Astrocyte of the cerebellum (primary cell): ENCODE measurements at regions not wholly inside any gene's neighbourhood (a gene's known extent, or its start where the extent isn't known, plus 50 kb on each side); places are given as distances from the start of the nearest gene placed in this dataset.

ENCODE experiments used
- DNase-seq: peaks from one replicate; pipeline ENCODE4 v3.0.0-alpha.2; 2011; ENCODE audit warnings: low read depth
- H3K4me3 ChIP-seq: 2 replicates; pipeline ENCODE4 v1.5.1; 2011; ENCODE audit warnings: mild to moderate bottlenecking, low read depth, low read length, moderate library complexity
- in situ Hi-C: cut with HindIII; loops from 2 replicates; pipeline ENCODE4 v1.10.0; 2017; ENCODE audit warnings: low sequenced_read_pairs
- TF ChIP-seq, protein P1 (sequence below): IDR thresholded peaks from 2 replicates; pipeline ENCODE4 v1.5.1; 2012; ENCODE audit warnings: low read length, low read depth, moderate library complexity, mild to moderate bottlenecking; ENCODE audit errors: missing control alignments

DNA sequence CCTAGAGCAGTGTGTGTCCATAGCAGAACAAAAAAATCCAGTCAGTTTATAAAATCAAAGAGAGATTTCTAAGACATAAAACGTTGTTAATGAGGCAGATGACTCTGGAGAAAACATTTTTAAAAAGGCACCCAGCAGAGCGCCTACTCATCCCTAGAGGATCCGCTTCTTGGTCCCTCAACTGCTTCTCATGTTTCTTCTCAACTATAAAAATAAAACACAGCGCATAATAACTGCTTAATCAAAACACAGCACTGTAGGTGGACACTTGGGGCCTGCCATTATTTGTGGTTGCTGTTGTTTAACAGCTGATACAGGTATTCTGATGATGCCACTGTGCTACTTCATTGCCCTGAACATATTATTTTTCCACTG is 347.9 kb downstream of the FGF9 start:
- in situ Hi-C loops, result no loop called here
- no peak for DNase-seq
- TF ChIP-seq, protein P1, sequence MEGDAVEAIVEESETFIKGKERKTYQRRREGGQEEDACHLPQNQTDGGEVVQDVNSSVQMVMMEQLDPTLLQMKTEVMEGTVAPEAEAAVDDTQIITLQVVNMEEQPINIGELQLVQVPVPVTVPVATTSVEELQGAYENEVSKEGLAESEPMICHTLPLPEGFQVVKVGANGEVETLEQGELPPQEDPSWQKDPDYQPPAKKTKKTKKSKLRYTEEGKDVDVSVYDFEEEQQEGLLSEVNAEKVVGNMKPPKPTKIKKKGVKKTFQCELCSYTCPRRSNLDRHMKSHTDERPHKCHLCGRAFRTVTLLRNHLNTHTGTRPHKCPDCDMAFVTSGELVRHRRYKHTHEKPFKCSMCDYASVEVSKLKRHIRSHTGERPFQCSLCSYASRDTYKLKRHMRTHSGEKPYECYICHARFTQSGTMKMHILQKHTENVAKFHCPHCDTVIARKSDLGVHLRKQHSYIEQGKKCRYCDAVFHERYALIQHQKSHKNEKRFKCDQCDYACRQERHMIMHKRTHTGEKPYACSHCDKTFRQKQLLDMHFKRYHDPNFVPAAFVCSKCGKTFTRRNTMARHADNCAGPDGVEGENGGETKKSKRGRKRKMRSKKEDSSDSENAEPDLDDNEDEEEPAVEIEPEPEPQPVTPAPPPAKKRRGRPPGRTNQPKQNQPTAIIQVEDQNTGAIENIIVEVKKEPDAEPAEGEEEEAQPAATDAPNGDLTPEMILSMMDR, result no peak
- H3K4me3 ChIP-seq, result no peak overlapping the region

DNA sequence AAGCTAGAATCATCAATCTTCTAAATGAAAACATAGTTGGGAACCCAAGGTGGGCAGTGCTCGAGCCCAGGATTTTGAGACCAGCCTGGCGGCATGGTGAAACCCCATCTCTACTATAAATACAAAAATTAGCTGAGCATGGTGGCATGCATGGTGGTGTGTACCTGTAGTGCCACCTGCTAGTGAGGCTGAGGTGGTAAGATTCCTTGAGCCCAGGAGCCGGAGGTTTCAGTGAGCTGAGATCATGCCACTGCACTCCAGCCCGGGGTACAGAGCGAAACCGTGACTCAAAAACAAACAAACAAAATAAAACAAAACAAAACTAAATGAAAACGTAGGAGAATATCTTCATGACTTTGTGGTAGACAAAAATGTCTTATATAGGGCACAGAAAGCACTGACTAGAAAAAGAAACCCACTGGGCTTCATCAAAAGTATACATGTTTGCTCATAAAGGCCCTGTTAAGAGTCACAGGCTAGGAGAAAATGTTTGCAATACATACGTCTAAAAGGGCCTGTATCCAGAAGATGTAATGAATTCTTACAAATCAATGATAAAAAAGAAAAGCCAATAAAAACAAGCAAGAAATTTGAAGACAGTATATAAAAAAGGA is 353.6 kb downstream of the FGF9 start:
- no peak for DNase-seq
- in situ Hi-C loops, result no loop called here
- TF ChIP-seq, protein P1, result no peak
- H3K4me3 ChIP-seq, result no peak overlapping the region

DNA sequence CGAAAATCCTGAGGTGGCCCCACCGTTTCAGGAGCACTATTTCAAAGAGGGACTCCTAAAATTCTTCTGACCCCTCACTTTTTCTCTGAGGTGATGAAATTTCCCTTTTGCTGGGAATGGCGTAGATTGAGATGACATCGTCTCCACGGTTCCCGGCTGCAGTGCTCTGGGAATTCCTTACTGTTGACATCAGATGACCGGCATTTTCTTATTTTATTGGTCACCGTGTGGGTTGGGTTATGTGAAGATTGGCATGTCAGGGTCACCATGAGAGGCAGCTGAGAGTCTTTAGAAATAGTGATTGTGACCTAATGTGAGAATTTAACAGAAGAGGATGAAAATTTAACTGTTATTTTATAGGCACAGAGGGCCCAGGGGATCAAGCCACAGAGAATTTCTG is 356.7 kb downstream of the FGF9 start:
- in situ Hi-C loops, result no loop called here
- H3K4me3 ChIP-seq, result no peak overlapping the region
- TF ChIP-seq, protein P1, result no peak
- no peak for DNase-seq

DNA sequence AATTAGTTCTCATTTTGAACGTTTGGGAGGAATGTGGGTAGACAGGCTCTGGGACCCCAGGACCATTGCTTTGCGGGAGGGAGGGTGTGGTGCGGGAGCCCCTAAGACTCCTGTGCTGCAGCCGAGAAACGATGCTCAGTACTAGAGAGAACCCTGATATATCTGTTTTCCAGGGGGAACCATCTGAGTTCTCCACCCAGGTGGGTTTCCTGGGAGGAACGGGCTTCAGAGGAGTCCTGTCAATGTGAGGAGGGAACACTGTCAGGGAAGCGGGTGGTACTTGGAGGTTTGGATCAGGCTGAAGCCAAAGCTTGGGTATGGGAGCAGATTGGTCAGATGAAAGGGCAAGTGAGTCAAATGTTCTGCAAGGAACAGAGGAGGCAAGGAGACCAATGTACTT is 358.0 kb downstream of the FGF9 start:
- H3K4me3 ChIP-seq, result no peak overlapping the region
- TF ChIP-seq, protein P1, result no peak
- DNase-seq, result no peak
- in situ Hi-C loops, result no loop called here

DNA sequence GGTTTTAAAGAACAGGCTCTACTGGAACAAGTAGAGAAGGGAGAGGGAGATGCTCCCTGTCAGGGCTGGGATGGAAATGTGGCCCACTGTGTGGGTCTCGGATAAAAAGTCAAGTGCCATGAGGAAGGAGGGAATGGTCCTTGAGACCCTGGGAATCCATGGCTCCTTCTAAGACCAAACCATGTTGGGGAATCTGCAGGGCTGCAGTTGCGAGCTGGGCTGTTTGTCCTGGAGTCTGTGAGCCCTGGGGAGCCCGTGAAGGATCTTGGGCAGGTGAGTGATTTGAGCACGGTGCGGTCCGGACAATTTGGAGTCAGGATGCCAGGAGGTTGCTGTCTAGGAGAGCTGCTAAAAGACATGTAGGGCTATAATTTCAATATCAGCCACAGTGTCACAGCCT is 359.4 kb downstream of the FGF9 start:
- no peak for DNase-seq
- in situ Hi-C loops, result no loop called here
- TF ChIP-seq, protein P1, result no peak
- no peak overlapping the region for H3K4me3 ChIP-seq

DNA sequence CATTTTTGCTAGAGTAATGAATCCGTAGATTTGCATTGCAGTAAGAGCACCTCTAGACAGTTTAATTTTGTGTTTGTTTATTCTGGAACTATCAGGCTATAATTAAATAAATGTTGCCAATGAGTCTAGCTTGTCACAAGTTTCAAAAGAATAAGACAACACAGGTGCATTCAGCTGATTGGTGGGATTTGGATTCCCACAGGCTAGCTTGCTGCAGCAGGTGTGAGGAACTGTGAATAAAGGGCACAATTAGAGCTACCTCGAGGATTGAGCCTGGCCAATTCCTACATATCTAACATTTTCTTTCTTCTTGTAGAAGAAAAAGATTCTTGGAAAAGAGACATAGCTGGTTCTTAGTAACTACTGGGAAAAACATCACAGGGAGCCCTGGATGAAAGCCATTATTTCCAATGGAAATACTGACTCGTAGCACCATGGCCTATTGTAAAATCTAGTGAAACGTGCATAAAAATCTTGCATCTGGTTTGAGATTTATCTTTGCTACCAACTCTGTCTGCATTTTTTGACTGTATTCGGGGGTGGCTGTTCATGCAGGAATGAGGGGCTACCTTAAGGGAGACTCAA is 360.9 kb downstream of the FGF9 start:
- TF ChIP-seq, protein P1, result no peak
- DNase-seq, result no peak
- H3K4me3 ChIP-seq, result no peak overlapping the region
- in situ Hi-C loops, result no loop called here

DNA sequence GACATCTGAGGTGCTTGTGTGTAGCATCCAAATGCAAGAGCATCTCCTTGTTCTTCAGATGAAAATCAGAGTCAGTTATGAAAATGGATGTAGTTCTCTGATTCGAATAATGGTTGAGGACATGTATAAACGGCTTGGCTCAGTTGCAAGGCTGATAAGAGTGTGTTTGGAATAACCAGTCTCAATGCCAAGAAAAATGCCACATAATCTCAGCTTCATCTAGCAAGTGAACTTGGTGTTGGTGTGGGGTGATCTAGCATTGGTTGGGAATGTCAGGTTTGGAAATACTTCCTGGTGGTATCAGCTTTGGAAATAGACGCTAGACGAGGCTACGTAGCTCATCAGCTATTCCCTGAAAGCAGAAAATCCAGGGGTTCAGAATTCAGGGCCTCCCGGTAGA is 362.0 kb downstream of the FGF9 start:
- in situ Hi-C loops, result no loop called here
- DNase-seq, result no peak
- TF ChIP-seq, protein P1, result no peak
- H3K4me3 ChIP-seq, result no peak overlapping the region
